H9 (cell line): ENCODE measurements at regions not wholly inside any gene's neighbourhood (a gene's known extent, or its start where the extent isn't known, plus 50 kb on each side); places are given as distances from the start of the nearest gene placed in this dataset.

Source experiments
- DNase-seq: peaks from one replicate; pipeline ENCODE4 v3.0.0-alpha.2; 2017
- H2AFZ ChIP-seq: one replicate; pipeline ENCODE4 v1.6.1; 2013; ENCODE audit warnings: mild to moderate bottlenecking, low read length, control low read depth, moderate library complexity
- H2AK5ac ChIP-seq: 2 replicates; pipeline ENCODE4 v1.6.1; 2013; ENCODE audit warnings: low read length, control low read depth, mixed read lengths; ENCODE audit not compliant: insufficient read length
- H2BK120ac ChIP-seq: one replicate; pipeline ENCODE4 v1.6.1; 2013; ENCODE audit warnings: low read depth, mild to moderate bottlenecking, low read length, control low read depth, inconsistent platforms; ENCODE audit not compliant: poor library complexity, severe bottlenecking
- H2BK12ac ChIP-seq: 2 replicates; pipeline ENCODE4 v1.6.1; 2013; ENCODE audit warnings: low read length, control low read depth, mixed read lengths, low read depth; ENCODE audit not compliant: insufficient read length
- H2BK15ac ChIP-seq: 2 replicates; pipeline ENCODE4 v1.6.1; 2013; ENCODE audit warnings: low read depth, low read length, control low read depth
- H2BK20ac ChIP-seq: one replicate; pipeline ENCODE4 v1.6.1; 2013; ENCODE audit warnings: low read depth, mild to moderate bottlenecking, low read length, control low read depth, inconsistent platforms; ENCODE audit not compliant: poor library complexity, severe bottlenecking
- H2BK5ac ChIP-seq: 2 replicates; pipeline ENCODE4 v1.6.1; 2013; ENCODE audit warnings: low read length, control low read depth, mixed read lengths; ENCODE audit not compliant: insufficient read length
- H3K14ac ChIP-seq: 2 replicates; pipeline ENCODE4 v1.6.1; 2013; ENCODE audit warnings: low read length, control low read depth; ENCODE audit not compliant: insufficient read depth
- H3K18ac ChIP-seq: 2 replicates; pipeline ENCODE4 v1.6.1; 2013; ENCODE audit warnings: low read depth, mild to moderate bottlenecking, mixed read lengths, low read length, control low read depth; ENCODE audit not compliant: insufficient read length
- H3K23ac ChIP-seq: 2 replicates; pipeline ENCODE4 v1.6.1; 2013; ENCODE audit warnings: low read length, control low read depth, mixed read lengths, low read depth; ENCODE audit not compliant: insufficient read length
- H3K23me2 ChIP-seq: 2 replicates; pipeline ENCODE4 v1.6.1; 2013; ENCODE audit warnings: low read depth, mild to moderate bottlenecking, mixed read lengths, low read length, control low read depth; ENCODE audit not compliant: insufficient read length, poor library complexity, severe bottlenecking
- H3K27ac ChIP-seq: 2 replicates; pipeline ENCODE4 v1.5.1; 2013; ENCODE audit warnings: low read length, control low read depth, mixed read lengths, low read depth; ENCODE audit not compliant: insufficient read length
- H3K27me3 ChIP-seq: 2 replicates; pipeline ENCODE4 v1.6.1; 2013; ENCODE audit warnings: low read length, control low read depth, inconsistent platforms; ENCODE audit not compliant: insufficient read depth
- H3K4ac ChIP-seq: 2 replicates; pipeline ENCODE4 v1.6.1; 2013; ENCODE audit warnings: low read depth, mild to moderate bottlenecking, control low read depth, inconsistent platforms, low read length, moderate library complexity
- H3K4me1 ChIP-seq: 2 replicates; pipeline ENCODE4 v1.6.1; 2013; ENCODE audit warnings: low read length, control low read depth, inconsistent platforms; ENCODE audit not compliant: insufficient read depth
- H3K4me2 ChIP-seq: 2 replicates; pipeline ENCODE4 v1.6.1; 2013; ENCODE audit warnings: low read length, control low read depth, mixed read lengths; ENCODE audit not compliant: insufficient read length, insufficient read depth
- H3K56ac ChIP-seq: 2 replicates; pipeline ENCODE4 v1.6.1; 2013; ENCODE audit warnings: low read depth, mild to moderate bottlenecking, mixed read lengths, low read length, control low read depth; ENCODE audit not compliant: insufficient read length
- H3K79me1 ChIP-seq: 2 replicates; pipeline ENCODE4 v1.6.1; 2013; ENCODE audit warnings: low read depth, mild to moderate bottlenecking, moderate library complexity, low read length, control low read depth, inconsistent platforms; ENCODE audit not compliant: insufficient read depth, poor library complexity, severe bottlenecking
- H3K79me2 ChIP-seq: 2 replicates; pipeline ENCODE4 v1.6.1; 2013; ENCODE audit warnings: low read length, control low read depth, inconsistent platforms; ENCODE audit not compliant: insufficient read depth
- H3K9ac ChIP-seq: 2 replicates; pipeline ENCODE4 v1.6.1; 2013; ENCODE audit warnings: low read length, control low read depth, mixed read lengths; ENCODE audit not compliant: insufficient read length; ENCODE audit errors: extremely low read depth
- H3K9me3 ChIP-seq: one replicate; pipeline ENCODE4 v1.6.1; 2013; ENCODE audit warnings: low read depth, low read length, inconsistent platforms; ENCODE audit not compliant: control insufficient read depth
- H3T11ph ChIP-seq: one replicate; pipeline ENCODE4 v1.6.1; 2013; ENCODE audit warnings: mild to moderate bottlenecking, low read length, control low read depth, inconsistent platforms
- H4K20me1 ChIP-seq: one replicate; pipeline ENCODE4 v1.6.1; 2013; ENCODE audit not compliant: control insufficient read depth, insufficient read length, insufficient read depth
- H4K5ac ChIP-seq: 2 replicates; pipeline ENCODE4 v1.6.1; 2013; ENCODE audit warnings: low read depth, mild to moderate bottlenecking, mixed read lengths, low read length, control low read depth; ENCODE audit not compliant: insufficient read length
- H4K8ac ChIP-seq: replicated peaks from 2 replicates; pipeline ENCODE4 v1.6.1; 2013; ENCODE audit warnings: low read length, control low read depth, mixed read lengths, low read depth; ENCODE audit not compliant: insufficient read length
- H4K91ac ChIP-seq: 2 replicates; pipeline ENCODE4 v1.6.1; 2013; ENCODE audit warnings: low read depth, mild to moderate bottlenecking, moderate library complexity, mixed read lengths, low read length, control low read depth; ENCODE audit not compliant: insufficient read length
- H3K27ac Mint-ChIP-seq, 3 experiments: 2 replicates in 2 of 3; 3 replicates in 1 of 3; pipeline ENCODE4 v1.8.0; 2020 to 2021; ENCODE audit warnings: mixed read lengths in 3 of 3, mild to moderate bottlenecking in 1 of 3, moderate library complexity in 1 of 3
- H3K27me3 Mint-ChIP-seq: 2 replicates; pipeline ENCODE4 v1.8.0; 2021; ENCODE audit warnings: low read depth, mild to moderate bottlenecking, moderate library complexity, mixed read lengths
- H3K36me3 Mint-ChIP-seq, 3 experiments: 2 replicates in 2 of 3; 3 replicates in 1 of 3; pipeline ENCODE4 v1.8.0; 2020 to 2021; ENCODE audit warnings: low read depth in 3 of 3, mixed read lengths in 3 of 3; ENCODE audit not compliant: insufficient read depth in 1 of 3
- H3K4me1 Mint-ChIP-seq, 2 experiments: 2 replicates each; pipeline ENCODE4 v1.8.0; 2020; ENCODE audit warnings: mixed read lengths in 2 of 2
- H3K4me3 Mint-ChIP-seq, 2 experiments: 2 replicates in 1 of 2; 3 replicates in 1 of 2; pipeline ENCODE4 v1.8.0; 2020 to 2021; ENCODE audit warnings: mild to moderate bottlenecking in 2 of 2, mixed read lengths in 2 of 2, moderate library complexity in 1 of 2
- H3K9me3 Mint-ChIP-seq, 2 experiments: 2 replicates in 1 of 2; 3 replicates in 1 of 2; pipeline ENCODE4 v1.8.0; 2020; ENCODE audit warnings: mild to moderate bottlenecking in 2 of 2, mixed read lengths in 2 of 2, moderate library complexity in 1 of 2
- CTCF ChIP-seq: fragments of 200-600 bp; sonication (generic); conservative IDR thresholded peaks from 3 replicates; pipeline ENCODE4 v1.8.0; 2021; ENCODE audit warnings: antibody characterized with exemption, mild to moderate bottlenecking
- WGBS: extraction: QIAGEN DNeasy Blood & Tissue Kit; methylation state at CpG from one replicate; pipeline ENCODE4 v1.1.7; 2013; ENCODE audit warnings: missing lambda C conversion rate, low lambda C conversion rate, mixed read lengths; ENCODE audit not compliant: insufficient read length; ENCODE audit errors: extremely low coverage; 5-methylcytosine and 5-hydroxymethylcytosine counted together

- H4K8ac ChIP-seq, result no peak overlapping the region
- H3T11ph ChIP-seq, result no peak overlapping the region
- H3K18ac ChIP-seq, result no peak overlapping the region
- Mint-ChIP-seq H3K36me3 (peaks cover 0 to 33% (median 2%) of the 10 kb centered on the region in 3 experiments; a peak in 3 of 7 replicates), H3K27ac (no peak overlapping the region), H3K27me3 (peaks cover 2% of the 10 kb centered on the region; the same call in 1 of the 2 replicates), H3K4me3 (no peak overlapping the region), H3K9me3 (peaks cover 7 to 69% of the 10 kb centered on the region in 2 experiments), H3K4me1 (no peaks in the 10 kb centered on the region)
- no peak overlapping the region for H2BK120ac ChIP-seq
- H2AFZ ChIP-seq, result no peak overlapping the region
- H2BK5ac ChIP-seq, result no peak overlapping the region
- H2BK20ac ChIP-seq, result no peak overlapping the region
- no peak for TF ChIP-seq CTCF
- H2BK15ac ChIP-seq, result no peak overlapping the region
- no peak overlapping the region for H3K9ac ChIP-seq
- H3K27ac ChIP-seq, result no peak overlapping the region
- H3K27me3 ChIP-seq, result no peaks in the 10 kb centered on the region
- no peak overlapping the region for H2AK5ac ChIP-seq
- H3K9me3 ChIP-seq, result peaks cover 75% of the 10 kb centered on the region
- no peak overlapping the region for H3K4ac ChIP-seq
- no peaks in the 10 kb centered on the region for H3K4me1 ChIP-seq
- no peaks in the 10 kb centered on the region for H3K79me1 ChIP-seq
- H4K91ac ChIP-seq, result no peak overlapping the region
- no peak overlapping the region for H4K5ac ChIP-seq
- H3K14ac ChIP-seq, result no peak overlapping the region
- H2BK12ac ChIP-seq, result no peak overlapping the region
- no peaks in the 10 kb centered on the region for H3K79me2 ChIP-seq
- no CpG with 5 or more reads among the region's 14 CpGs for WGBS
- no peak overlapping the region for H3K4me2 ChIP-seq
- H3K56ac ChIP-seq, result no peak overlapping the region
- no peaks in the 10 kb centered on the region for H3K23me2 ChIP-seq
- no peak overlapping the region for H3K23ac ChIP-seq
- no peaks in the 10 kb centered on the region for H4K20me1 ChIP-seq
- no peak for DNase-seq
Observed at GRCh38 chr1:2890221-2890850, 88.8 kb upstream of the TTC34 start.
